GM19240 (cell line): ENCODE measurements at regions not wholly inside any gene's neighbourhood (a gene's known extent, or its start where the extent isn't known, plus 50 kb on each side); places are given as distances from the start of the nearest gene placed in this dataset.
"Not testable (repeated sequence)": the region's sequence is repeated elsewhere in the genome, so short reads cannot be mapped to it uniquely, and the experiment has no call there.

Source experiments
- DNase-seq: peaks from one replicate; pipeline ENCODE4 v3.0.0; 2011; ENCODE audit warnings: low spot score; ENCODE audit not compliant: insufficient read length

- DNase-seq: no peak
Observed at GRCh38 chr18:10077986-10078385, 164.2 kb downstream of the VAPA start.

GRCh38 chr18:10080372-10080771, 166.6 kb downstream of the VAPA start:
- DNase-seq: no peak

- no peak for DNase-seq
Observed at GRCh38 chr18:10081492-10081891, 167.7 kb downstream of the VAPA start.

GRCh38 chr18:10085416-10085815, 171.6 kb downstream of the VAPA start:
- DNase-seq: no peak

GRCh38 chr18:10085876-10086275, 172.1 kb downstream of the VAPA start:
- no peak for DNase-seq

- DNase-seq: no peak
Observed at GRCh38 chr18:10086458-10087210, 172.8 kb downstream of the VAPA start.

- no peak for DNase-seq
Observed at GRCh38 chr18:10088734-10089133, 174.9 kb downstream of the VAPA start.

- no peak for DNase-seq
Observed at GRCh38 chr18:10089881-10090280, 176.1 kb downstream of the VAPA start.

GRCh38 chr18:10090668-10091067, 176.9 kb downstream of the VAPA start:
- no peak for DNase-seq

GRCh38 chr18:10093445-10093844, 179.6 kb downstream of the VAPA start:
- no peak for DNase-seq

- no peak for DNase-seq
Observed at GRCh38 chr18:10094154-10094553, 180.3 kb downstream of the VAPA start.

- DNase-seq: no peak
Observed at GRCh38 chr18:10094655-10095054, 180.8 kb downstream of the VAPA start.

GRCh38 chr18:10095356-10095755, 181.5 kb downstream of the VAPA start:
- DNase-seq: no peak

- DNase-seq: no peak
Observed at GRCh38 chr18:10099539-10100140, 185.8 kb downstream of the VAPA start.

- DNase-seq: no peak
Observed at GRCh38 chr18:10100196-10100595, 186.4 kb downstream of the VAPA start.

- DNase-seq: no peak
Observed at GRCh38 chr18:10100941-10101701, 187.3 kb downstream of the VAPA start.

- no peak for DNase-seq
Observed at GRCh38 chr18:10101729-10102128, 187.9 kb downstream of the VAPA start.

- not testable (repeated sequence) for DNase-seq
Observed at GRCh38 chr18:10105118-10105517, 191.3 kb downstream of the VAPA start.

- no peak for DNase-seq
Observed at GRCh38 chr18:10111191-10111590, 197.4 kb downstream of the VAPA start.

GRCh38 chr18:10111944-10112343, 198.1 kb downstream of the VAPA start:
- DNase-seq: no peak

GRCh38 chr18:10113121-10114022, 199.6 kb downstream of the VAPA start:
- no peak for DNase-seq
